H1 (cell line): ENCODE measurements at regions not wholly inside any gene's neighbourhood (a gene's known extent, or its start where the extent isn't known, plus 50 kb on each side); places are given as distances from the start of the nearest gene placed in this dataset.

Source experiments
- CTCF ChIA-PET: fragments of 300-600 bp; sonication (Branson Sonifier 250); formaldehyde crosslinking; loops from one replicate; lab custom pipeline; 2021; ENCODE audit not compliant: partially characterized antibody; lab: Charles Lee
- POLR2A ChIA-PET: fragments of 300-600 bp; sonication (Branson Sonifier 250); formaldehyde crosslinking; loops from one replicate; lab custom pipeline; 2021; ENCODE audit warnings: inconsistent platforms; ENCODE audit not compliant: partially characterized antibody; lab: Charles Lee
- DNase-seq, 2 experiments: peaks; one replicate each; pipeline versions ENCODE4 v3.0.0 to v3.0.0-alpha.2; 2010 to 2022; ENCODE audit warnings: low spot score in 2 of 2, low read depth in 1 of 2, mixed read lengths in 1 of 2
- FAIRE-seq: peaks from 2 replicates; lab custom pipeline; 2011; peaks lifted over from hg19 to GRCh38; lab: Jason Lieb, UNC
- H2AFZ ChIP-seq: 2 replicates; pipeline ENCODE4 v1.8.1; 2012; ENCODE audit warnings: low read length, inconsistent platforms
- H2AK5ac ChIP-seq: 2 replicates; pipeline ENCODE4 v1.6.1; 2013; ENCODE audit warnings: low read depth, low read length
- H2BK120ac ChIP-seq: replicated peaks from 2 replicates; pipeline ENCODE3; 2013; ENCODE audit warnings: low read depth, low read length, inconsistent platforms
- H2BK12ac ChIP-seq: 2 replicates; pipeline ENCODE4 v1.6.1; 2013; ENCODE audit warnings: low read depth, low read length
- H2BK15ac ChIP-seq: 2 replicates; pipeline ENCODE4 v1.6.1; 2013; ENCODE audit warnings: low read length
- H2BK20ac ChIP-seq: 2 replicates; pipeline ENCODE4 v1.6.1; 2013; ENCODE audit warnings: low read length
- H2BK5ac ChIP-seq: 2 replicates; pipeline ENCODE4 v1.6.1; 2013; ENCODE audit warnings: low read depth, low read length
- H3K14ac ChIP-seq: 2 replicates; pipeline ENCODE4 v1.6.1; 2013; ENCODE audit warnings: inconsistent platforms; ENCODE audit not compliant: insufficient read length
- H3K18ac ChIP-seq: 2 replicates; pipeline ENCODE4 v1.6.1; 2013; ENCODE audit warnings: low read length; ENCODE audit errors: extremely low read depth
- H3K23ac ChIP-seq: 2 replicates; pipeline ENCODE4 v1.6.1; 2013; ENCODE audit warnings: inconsistent platforms; ENCODE audit not compliant: insufficient read length
- H3K23me2 ChIP-seq: 2 replicates; pipeline ENCODE4 v1.6.1; 2013; ENCODE audit warnings: low read depth, low read length
- H3K27ac ChIP-seq: 2 replicates; pipeline ENCODE4 v1.6.1; 2011; ENCODE audit warnings: low read depth, low read length, inconsistent platforms
- H3K27me3 ChIP-seq, 4 experiments: replicated peaks in 1 of 4; 1 replicate in 1 of 4; 2 replicates in 3 of 4; pipeline versions ENCODE4 v1.6.1 to v1.8.1; 2011 to 2013; ENCODE audit warnings: low read length in 3 of 4, mild to moderate bottlenecking in 3 of 4, inconsistent platforms in 2 of 4, mixed read lengths in 2 of 4, moderate library complexity in 1 of 4; ENCODE audit not compliant: control insufficient read depth in 3 of 4, insufficient read depth in 3 of 4; ENCODE audit errors: extremely low read depth in 1 of 4
- H3K36me3 ChIP-seq, 4 experiments: 2 replicates each; pipeline versions ENCODE4 v1.6.1 to v1.8.1; 2011 to 2013; ENCODE audit warnings: mild to moderate bottlenecking in 4 of 4, low read length in 3 of 4, moderate library complexity in 2 of 4, control low read depth in 1 of 4, inconsistent platforms in 1 of 4; ENCODE audit not compliant: insufficient read depth in 4 of 4, control insufficient read depth in 2 of 4
- H3K4ac ChIP-seq: replicated peaks from 2 replicates; pipeline ENCODE3; 2013; ENCODE audit warnings: low read length, low read depth, mixed read lengths, inconsistent platforms; ENCODE audit not compliant: insufficient read length
- H3K4me1 ChIP-seq, 4 experiments: replicated peaks in 1 of 4; 1 replicate in 1 of 4; 2 replicates in 3 of 4; pipeline versions ENCODE4 v1.6.1 to v1.8.1; 2011 to 2013; ENCODE audit warnings: low read length in 3 of 4, inconsistent platforms in 2 of 4, mixed read lengths in 1 of 4; ENCODE audit not compliant: insufficient read depth in 4 of 4, control insufficient read depth in 3 of 4
- H3K4me2 ChIP-seq, 2 experiments: 2 replicates each; pipeline versions ENCODE4 v1.6.1 to v1.8.1; 2011 to 2013; ENCODE audit warnings: low read depth in 2 of 2, low read length in 2 of 2, control low read depth in 1 of 2, inconsistent platforms in 1 of 2, mild to moderate bottlenecking in 1 of 2; ENCODE audit not compliant: insufficient read depth in 1 of 2
- H3K4me3 ChIP-seq, 4 experiments: fragments of 200-600, 300-600 bp in 1 of 4; sonication (generic), shearing (Covaris generic), sonication (Bioruptor Twin) in 1 of 4; 2 replicates each; pipeline versions ENCODE4 v1.5.1 to v1.8.1; 2011 to 2016; ENCODE audit warnings: low read length in 4 of 4, low read depth in 3 of 4, control low read depth in 2 of 4, inconsistent platforms in 2 of 4, mild to moderate bottlenecking in 2 of 4, mixed read lengths in 1 of 4, moderate library complexity in 1 of 4; ENCODE audit not compliant: insufficient read depth in 2 of 4; ENCODE audit errors: extremely low read depth in 1 of 4
- H3K56ac ChIP-seq: replicated peaks from 2 replicates; pipeline ENCODE3; 2013; ENCODE audit warnings: low read depth, mild to moderate bottlenecking, mixed read lengths, low read length, inconsistent platforms; ENCODE audit not compliant: insufficient read length
- H3K79me1 ChIP-seq: 2 replicates; pipeline ENCODE4 v1.6.1; 2013; ENCODE audit warnings: low read depth, low read length, control low read depth
- H3K79me2 ChIP-seq, 2 experiments: 2 replicates each; pipeline versions ENCODE4 v1.6.1 to v1.8.1; 2012 to 2013; ENCODE audit warnings: low read length in 2 of 2, mild to moderate bottlenecking in 2 of 2, inconsistent platforms in 1 of 2; ENCODE audit not compliant: insufficient read depth in 2 of 2, control insufficient read depth in 1 of 2
- H3K9ac ChIP-seq, 4 experiments: replicated peaks in 1 of 4; 1 replicate in 1 of 4; 2 replicates in 3 of 4; pipeline versions ENCODE4 v1.6.1 to v1.8.1; 2011 to 2013; ENCODE audit warnings: low read depth in 3 of 4, low read length in 3 of 4, control low read depth in 2 of 4, mild to moderate bottlenecking in 2 of 4, moderate library complexity in 2 of 4, inconsistent platforms in 1 of 4; ENCODE audit errors: extremely low read depth in 1 of 4
- H3K9me3 ChIP-seq, 2 experiments: 2 replicates each; pipeline versions ENCODE4 v1.6.1 to v1.8.1; 2012 to 2013; ENCODE audit warnings: mild to moderate bottlenecking in 2 of 2, moderate library complexity in 2 of 2, control low read depth in 1 of 2, inconsistent platforms in 1 of 2, low read depth in 1 of 2, low read length in 1 of 2, mixed read lengths in 1 of 2; ENCODE audit not compliant: insufficient read depth in 2 of 2
- H4K20me1 ChIP-seq, 2 experiments: replicated peaks in 1 of 2; 2 replicates each; pipeline versions ENCODE3 to v1.8.1; 2011 to 2013; ENCODE audit warnings: inconsistent platforms in 2 of 2, low read length in 2 of 2, mild to moderate bottlenecking in 1 of 2; ENCODE audit not compliant: insufficient read depth in 2 of 2, control insufficient read depth in 1 of 2
- H4K5ac ChIP-seq: 2 replicates; pipeline ENCODE4 v1.6.1; 2013; ENCODE audit warnings: low read length, low read depth, mixed read lengths, inconsistent platforms; ENCODE audit not compliant: insufficient read length
- H4K8ac ChIP-seq: 2 replicates; pipeline ENCODE4 v1.8.0; 2013; ENCODE audit warnings: mild to moderate bottlenecking, moderate library complexity, low read length, inconsistent platforms; ENCODE audit not compliant: insufficient read depth; ENCODE audit errors: extremely low read depth
- H4K91ac ChIP-seq: replicated peaks from 2 replicates; pipeline ENCODE3; 2013; ENCODE audit warnings: low read length, mixed read lengths, inconsistent platforms; ENCODE audit not compliant: insufficient read length
- CHD1 ChIP-seq: IDR thresholded peaks from 2 replicates; pipeline ENCODE4 v1.6.1; 2012; ENCODE audit warnings: low read depth, low read length, improper control_type of control experiment
- FOSL1 ChIP-seq: IDR thresholded peaks from 2 replicates; pipeline ENCODE4 v1.6.1; 2011; ENCODE audit warnings: mild to moderate bottlenecking, low read depth, low read length, moderate library complexity; ENCODE audit not compliant: insufficient read depth
- POU5F1 ChIP-seq: IDR thresholded peaks from 2 replicates; pipeline ENCODE4 v1.6.1; 2011; ENCODE audit warnings: low read depth, mild to moderate bottlenecking, low read length, moderate library complexity

GRCh38 chr3:59249004-59249403, 199.2 kb upstream of the CFAP20DC start:
- Histone ChIP-seq H4K8ac (no peak overlapping the region), H2BK120ac (no peak overlapping the region), H3K14ac (no peak overlapping the region), H3K9ac (no peak overlapping the region), H3K9me3 (no peaks in the 10 kb centered on the region), H3K36me3 (no peaks in the 10 kb centered on the region), H2BK12ac (no peak overlapping the region), H3K4ac (no peak overlapping the region), H4K91ac (no peak overlapping the region), H2BK15ac (no peak overlapping the region), H3K4me1 (peaks cover 0 to 4% (median 0%) of the 10 kb centered on the region in 4 experiments; a peak in 1 of 7 replicates), H3K56ac (no peak overlapping the region), H2BK5ac (no peak overlapping the region), H3K18ac (no peak overlapping the region), H2AFZ (no peak overlapping the region), H4K5ac (no peak overlapping the region), H3K27ac (no peak overlapping the region), H3K23ac (no peak overlapping the region), H3K27me3 (no peaks in the 10 kb centered on the region), H3K79me2 (no peaks in the 10 kb centered on the region), H2BK20ac (no peak overlapping the region), H3K4me2 (no peak overlapping the region), H2AK5ac (no peak overlapping the region), H3K79me1 (no peaks in the 10 kb centered on the region), H3K23me2 (no peaks in the 10 kb centered on the region; the same call in 1 of the 2 replicates), H4K20me1 (no peaks in the 10 kb centered on the region), H3K4me3 (no peak overlapping the region)
- FAIRE-seq (no peak), DNase-seq (no peak)
- ChIA-PET CTCF (interaction anchor here (0.6 kb wide), 1 partner anchor 835 kb away, joined by 3 read pairs; no protein-coding TSS in a partner anchor), POLR2A (no interaction called here)
- TF ChIP-seq POU5F1 (no peak), FOSL1 (no peak), CHD1 (no peak)
